PC-3 (cell line): ENCODE measurements at regions not wholly inside any gene's neighbourhood (a gene's known extent, or its start where the extent isn't known, plus 50 kb on each side); places are given as distances from the start of the nearest gene placed in this dataset.

ENCODE experiments used
- CTCF ChIP-seq: fragments of 300-600 bp; sonication (generic); conservative IDR thresholded peaks from 2 replicates; pipeline ENCODE4 v1.5.1; 2017; ENCODE audit warnings: antibody characterized with exemption, low read depth, mild to moderate bottlenecking, low read length
- EZH2 ChIP-seq: fragments of 300-600 bp; sonication (generic); IDR thresholded peaks from one replicate; pipeline ENCODE4 v1.6.1; 2017; ENCODE audit warnings: antibody characterized with exemption, mild to moderate bottlenecking, low read length; ENCODE audit not compliant: unreplicated experiment

- TF ChIP-seq CTCF (no peak), EZH2 (no peak)
These were observed 122.1 kb downstream of the EDEM1 start for GRCh38 chr3:5309602-5310001.
